Upper lobe of left lung (tissue), 6 donors: ENCODE measurements at regions not wholly inside any gene's neighbourhood (a gene's known extent, or its start where the extent isn't known, plus 50 kb on each side); places are given as distances from the start of the nearest gene placed in this dataset.
A peak's percentile ranks its signal among the peaks of the same experiment; 100 is the strongest.

Experiments used
- ATAC-seq, 2 donors: fragments of 200-7000 bp; cut with Tn5 transposase; one replicate each; pipeline ENCODE4 v1.9.1; 2022; ENCODE audit warnings: mild to moderate bottlenecking in 2 of 2, moderate library complexity in 2 of 2; ENCODE audit not compliant: low FRiP score in 2 of 2
- DNase-seq, 2 donors: peaks; one replicate each; pipeline ENCODE4 v3.0.0-alpha.2; 2019 to 2020
- H3K27ac ChIP-seq, 4 donors: fragments of 200-600 bp; sonication (generic); one replicate each; pipeline ENCODE4 v1.5.1; 2016 to 2019
- H3K27me3 ChIP-seq, 4 donors: fragments of 200-600 bp; sonication (generic); one replicate each; pipeline ENCODE4 v1.5.1; 2017 to 2019
- H3K36me3 ChIP-seq, 4 donors: fragments of 200-600 bp; sonication (generic); one replicate each; pipeline ENCODE4 v1.5.1; 2016 to 2019
- H3K4me1 ChIP-seq, 4 donors: fragments of 200-600 bp; sonication (generic); one replicate each; pipeline ENCODE4 v1.5.1; 2018 to 2019
- H3K4me3 ChIP-seq, 4 donors: fragments of 200-600 bp; sonication (generic); one replicate each; pipeline ENCODE4 v1.5.1; 2017 to 2019; ENCODE audit warnings: mild to moderate bottlenecking in 2 of 4, moderate library complexity in 1 of 4
- H3K9me3 ChIP-seq, 4 donors: fragments of 200-600 bp; sonication (generic); one replicate each; pipeline ENCODE4 v1.5.1; 2018 to 2019
- CTCF ChIP-seq, 6 experiments: fragments of 450-650 bp in 4 of 6; fragments of 200-600 bp in 2 of 6; sonication (generic) in 2 of 6; IDR thresholded peaks; one replicate each; pipeline ENCODE4 v1.5.1; 2016 to 2019; ENCODE audit warnings: antibody characterized with exemption in 6 of 6
- EP300 ChIP-seq, 4 donors: sonication (generic); formaldehyde crosslinking; IDR thresholded peaks; one replicate each; pipeline ENCODE4 v1.5.1; 2017; ENCODE audit warnings: antibody characterized with exemption in 4 of 4, control low read depth in 2 of 4
- POLR2A ChIP-seq, 4 donors: fragments of 450-650 bp; IDR thresholded peaks; one replicate each; pipeline ENCODE4 v1.5.1; 2016 to 2017; ENCODE audit warnings: antibody characterized with exemption in 4 of 4, mild to moderate bottlenecking in 2 of 4
- POLR2AphosphoS5 ChIP-seq, 2 donors: sonication (generic); formaldehyde crosslinking; IDR thresholded peaks; one replicate each; pipeline ENCODE4 v1.5.1; 2017; ENCODE audit warnings: antibody characterized with exemption in 2 of 2
- WGBS, 2 donors: methylation state at CpG; one replicate each; pipeline ENCODE4 v1.1.5; 2017 to 2018; 5-methylcytosine and 5-hydroxymethylcytosine counted together
- donor health status: DM: no; HTN: no; CAD: no; lungs with moderate emphysema.
- donor health status: DM: no; HTN: yes; CAD: no; lungs with severe emphysema.

DNA sequence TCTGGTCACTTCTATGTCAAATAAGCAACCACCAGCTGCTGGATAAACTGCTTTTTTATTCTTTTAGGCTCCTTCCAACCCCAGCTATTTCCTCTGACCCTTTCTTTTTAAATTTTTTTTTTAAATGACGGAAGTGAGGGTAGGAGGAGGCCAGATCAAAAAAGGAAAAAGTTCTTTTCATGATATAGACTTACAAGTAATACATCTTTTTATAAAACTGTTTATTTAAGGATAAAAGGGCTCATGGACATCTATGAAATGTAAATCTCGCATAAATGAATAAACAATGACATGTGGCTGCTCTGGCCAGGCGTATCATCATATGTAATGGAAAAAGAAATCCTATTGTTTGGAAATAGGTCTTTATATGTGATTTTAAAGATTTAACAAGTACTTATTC is 169.0 kb upstream of the ATP2B1 start:
- Histone ChIP-seq H3K4me1 (no peaks in the 10 kb centered on the region), H3K27me3 (no peaks in the 10 kb centered on the region), H3K4me3 (no peak overlapping the region), H3K36me3 (no peaks in the 10 kb centered on the region), H3K9me3 (no peaks in the 10 kb centered on the region), H3K27ac (no peak overlapping the region)
- ATAC-seq (no peak), DNase-seq (no peak)
- WGBS, 2 donors, result 72 to 74% methylated on average over 3 of the region's 3 CpGs
- TF ChIP-seq POLR2AphosphoS5 (IDR thresholded peaks at IDR 0.05) (no peak), EP300 (IDR thresholded peaks at IDR 0.05) (no peak), CTCF (IDR thresholded peaks at IDR 0.05) (no peak), POLR2A (IDR thresholded peaks at IDR 0.05) (no peak)

DNA sequence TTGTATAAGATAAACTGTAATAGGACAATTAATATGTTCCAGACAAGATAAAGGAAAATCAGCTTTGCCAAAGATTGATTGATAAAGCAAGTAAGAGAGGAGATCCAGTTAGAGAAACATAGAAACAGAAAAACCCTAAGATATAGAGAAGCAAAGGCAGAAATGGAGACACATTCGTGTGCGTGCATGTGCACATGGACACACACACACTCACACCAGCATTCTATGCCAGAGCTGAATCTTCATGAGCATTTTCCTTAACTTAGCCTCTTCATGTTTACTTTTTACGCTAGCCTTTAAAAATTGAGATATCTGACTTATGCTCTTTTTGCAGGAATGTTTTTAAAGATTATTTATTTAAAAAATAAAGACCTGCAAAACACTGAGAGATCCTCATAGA is 168.5 kb upstream of the ATP2B1 start:
- 89 to 91% methylated on average over 3 of the region's 3 CpGs for WGBS, 2 donors
- no peaks in the 10 kb centered on the region for H3K27me3 ChIP-seq
- ATAC-seq, result no peak

DNA sequence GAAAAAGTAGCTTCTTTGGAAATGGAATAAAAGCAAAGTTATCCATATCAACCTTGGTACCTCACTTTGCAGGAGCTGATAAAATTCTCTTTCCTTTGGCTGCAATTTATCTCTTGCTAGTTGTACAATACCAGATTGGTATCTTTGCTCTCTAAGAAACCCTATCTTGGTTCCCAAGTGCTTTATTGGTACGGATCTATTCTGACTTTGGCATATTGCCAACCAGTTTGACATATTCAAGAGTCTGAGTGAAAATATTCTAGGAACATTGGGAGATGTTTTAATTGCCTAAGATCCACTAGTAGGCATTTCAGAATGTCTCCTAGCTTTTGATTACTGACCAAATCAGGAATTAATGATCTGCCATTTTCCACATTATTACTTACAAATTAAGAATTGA is 167.2 kb upstream of the ATP2B1 start:
- DNase-seq, result no peak
- Histone ChIP-seq H3K27ac (no peak overlapping the region), H3K27me3 (no peaks in the 10 kb centered on the region), H3K4me3 (no peak overlapping the region), H3K9me3 (peaks cover 0 to 4% (median 3%) of the 10 kb centered on the region in 4 donors), H3K4me1 (no peaks in the 10 kb centered on the region), H3K36me3 (no peaks in the 10 kb centered on the region)
- WGBS, 2 donors, result 21 to 36% methylated on average over 1 of the region's 1 CpG
- ATAC-seq, result no peak
- TF ChIP-seq POLR2A (IDR thresholded peaks at IDR 0.05) (no peak), CTCF (IDR thresholded peaks at IDR 0.05) (no peak), EP300 (IDR thresholded peaks at IDR 0.05) (no peak), POLR2AphosphoS5 (IDR thresholded peaks at IDR 0.05) (no peak)

More for the DNA sequence above, 168.5 kb upstream of the ATP2B1 start:
- no peak for TF ChIP-seq POLR2AphosphoS5 (IDR thresholded peaks at IDR 0.05)
- TF ChIP-seq POLR2A (IDR thresholded peaks at IDR 0.05), result no peak
- TF ChIP-seq EP300 (IDR thresholded peaks at IDR 0.05), result no peak
- no peak for TF ChIP-seq CTCF (IDR thresholded peaks at IDR 0.05)
- Histone ChIP-seq H3K4me3 (no peak overlapping the region), H3K9me3 (no peaks in the 10 kb centered on the region), H3K36me3 (no peaks in the 10 kb centered on the region), H3K27ac (no peak overlapping the region), H3K4me1 (no peaks in the 10 kb centered on the region)
- no peak for DNase-seq

DNA sequence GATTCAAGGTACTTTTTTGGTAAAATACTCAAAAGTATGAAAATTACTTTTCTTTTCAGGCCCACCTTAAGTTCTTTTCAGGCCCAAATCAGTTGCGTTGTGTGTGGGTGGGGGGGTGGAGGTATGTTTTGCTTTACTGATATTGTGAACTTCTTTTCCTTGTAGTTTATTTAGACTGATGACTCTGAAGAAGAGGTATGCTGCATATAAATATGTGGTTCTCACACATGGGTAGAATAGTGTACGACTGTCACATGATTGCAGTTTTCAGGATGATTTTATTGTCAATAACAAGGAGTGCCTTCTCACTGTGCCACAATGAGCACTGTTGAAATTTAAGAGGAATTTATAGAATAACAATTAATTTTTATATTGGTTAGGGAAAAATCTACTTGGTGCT is 166.6 kb upstream of the ATP2B1 start:
- ATAC-seq (no peak), DNase-seq (no peak)
- H3K36me3 ChIP-seq, result no peaks in the 10 kb centered on the region
- WGBS, 2 donors, result 94 to 96% methylated on average over 2 of the region's 2 CpGs
- TF ChIP-seq CTCF (IDR thresholded peaks at IDR 0.05) (no peak), POLR2A (IDR thresholded peaks at IDR 0.05) (no peak), EP300 (IDR thresholded peaks at IDR 0.05) (no peak), POLR2AphosphoS5 (IDR thresholded peaks at IDR 0.05) (no peak)
- no peaks in the 10 kb centered on the region for H3K4me1 ChIP-seq
- H3K27me3 ChIP-seq, result no peaks in the 10 kb centered on the region
- peaks cover 0 to 6% (median 4%) of the 10 kb centered on the region in 4 donors for H3K9me3 ChIP-seq
- H3K27ac ChIP-seq, result no peak overlapping the region
- no peak overlapping the region for H3K4me3 ChIP-seq

DNA sequence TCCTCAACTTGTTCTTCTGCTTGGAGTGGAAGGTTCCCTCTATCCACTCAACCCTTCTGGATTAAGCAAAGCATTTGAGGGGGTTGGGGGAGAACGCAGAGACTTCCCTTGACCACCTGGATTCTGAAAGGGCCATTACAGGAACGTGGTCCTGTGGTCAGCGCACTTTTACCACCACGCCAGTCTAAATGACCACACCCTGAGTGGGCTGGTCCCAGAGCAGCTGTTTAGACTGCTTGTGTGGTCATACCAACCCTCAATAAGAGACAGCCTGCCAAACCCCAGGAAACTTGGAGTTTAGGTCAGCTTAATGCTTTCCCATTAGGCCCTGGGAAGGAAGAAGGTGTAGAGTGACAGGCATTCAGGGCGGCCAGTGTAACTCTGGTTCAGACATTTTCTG is 165.5 kb upstream of the ATP2B1 start:
- Histone ChIP-seq H3K4me3 (no peak overlapping the region), H3K9me3 (peaks cover 0 to 6% (median 4%) of the 10 kb centered on the region in 4 donors), H3K27me3 (no peaks in the 10 kb centered on the region), H3K4me1 (no peaks in the 10 kb centered on the region), H3K27ac (no peak overlapping the region), H3K36me3 (no peaks in the 10 kb centered on the region)
- ATAC-seq (peak in 1 of 2 donors; percentile 54), DNase-seq (no peak)
- WGBS, 2 donors, result 74 to 84% methylated on average over 5 of the region's 5 CpGs
- TF ChIP-seq POLR2AphosphoS5 (IDR thresholded peaks at IDR 0.05) (no peak), CTCF (IDR thresholded peaks at IDR 0.05) (no peak), POLR2A (IDR thresholded peaks at IDR 0.05) (no peak), EP300 (IDR thresholded peaks at IDR 0.05) (no peak)
